ENCODE measurements at regions not wholly inside any gene's neighbourhood (a gene's known extent, or its start where the extent isn't known, plus 50 kb on each side); places are given as distances from the start of the nearest gene placed in this dataset.

DNA sequence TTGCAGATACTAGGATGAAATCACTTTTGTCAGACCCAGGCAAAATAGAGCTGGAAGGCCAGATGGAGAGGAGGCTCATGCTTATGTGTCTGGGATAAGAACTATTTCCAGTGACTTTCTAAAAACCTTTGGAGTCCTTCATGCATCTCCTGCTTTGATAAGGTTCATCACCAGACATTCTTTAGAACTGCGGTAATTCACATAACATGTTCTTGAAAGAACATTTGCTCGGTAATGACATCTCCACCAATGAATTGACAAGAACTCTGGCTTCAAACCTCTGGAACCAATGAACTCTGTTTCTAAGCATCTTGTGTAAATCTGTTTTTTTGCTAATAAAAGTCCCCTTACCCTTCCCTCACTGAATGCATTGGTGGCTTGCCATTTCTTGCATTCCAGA is 112.0 kb upstream of the KL start:
- DNase-seq (ENCODE audit: low spot score): no peak
- intact Hi-C loops (cut with DNase I): no loop called here

DNA sequence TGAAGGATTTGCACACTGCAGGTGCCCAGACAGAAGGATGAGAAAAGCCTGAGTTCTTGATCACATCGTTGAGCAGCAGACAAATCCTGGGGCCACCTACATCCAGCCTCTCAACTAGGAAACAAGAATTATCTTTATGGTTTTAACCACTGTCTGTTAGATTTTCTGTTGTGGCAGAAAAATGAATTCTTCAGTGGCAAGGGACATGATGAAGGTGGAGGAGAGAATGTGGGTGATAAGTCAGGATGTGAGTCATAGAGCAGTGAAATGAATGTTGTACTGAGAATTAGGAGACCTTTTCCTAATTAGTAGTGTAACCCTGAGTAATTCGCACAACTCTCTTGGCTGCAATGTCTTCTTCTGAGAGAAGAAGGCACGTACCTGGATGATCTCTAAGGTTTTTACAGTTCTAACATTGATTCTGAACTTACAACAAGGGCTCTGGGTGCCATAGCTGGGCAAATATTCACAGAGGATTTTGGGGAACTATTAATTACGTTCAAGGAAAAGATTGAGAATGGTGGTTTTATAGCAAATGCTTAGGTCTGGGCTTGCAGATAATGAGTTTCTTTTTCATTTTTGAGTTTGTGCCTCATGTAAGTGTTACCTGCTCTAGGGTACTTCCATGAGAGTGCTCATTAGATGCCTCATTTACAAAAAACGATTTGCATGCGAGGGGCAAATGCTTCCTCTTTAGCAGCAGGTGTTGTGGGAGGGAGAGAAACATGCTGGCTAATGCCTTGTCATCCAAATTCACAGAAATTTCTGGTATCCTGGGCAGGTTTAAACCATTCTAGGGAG is 111.0 kb upstream of the KL start:
- DNase-seq (ENCODE audit: low spot score): no peak
- intact Hi-C loops (cut with DNase I): no loop called here

DNA sequence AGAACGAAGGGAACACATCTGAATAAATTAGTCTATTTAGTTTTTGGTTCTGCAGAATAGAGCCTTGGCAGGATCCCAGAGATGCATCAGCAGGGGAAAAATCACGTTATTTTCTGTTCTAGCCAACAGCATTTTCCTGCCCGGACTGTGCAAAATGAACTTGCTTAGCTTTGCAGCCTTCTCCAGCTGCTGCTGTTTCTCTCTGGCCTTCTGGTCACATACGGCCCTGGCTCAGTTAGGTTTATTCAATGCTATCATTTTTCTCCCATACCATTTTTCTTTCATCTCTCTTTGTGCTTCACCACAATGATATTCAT is 110.4 kb upstream of the KL start:
- DNase-seq (ENCODE audit: low spot score): no peak

DNA sequence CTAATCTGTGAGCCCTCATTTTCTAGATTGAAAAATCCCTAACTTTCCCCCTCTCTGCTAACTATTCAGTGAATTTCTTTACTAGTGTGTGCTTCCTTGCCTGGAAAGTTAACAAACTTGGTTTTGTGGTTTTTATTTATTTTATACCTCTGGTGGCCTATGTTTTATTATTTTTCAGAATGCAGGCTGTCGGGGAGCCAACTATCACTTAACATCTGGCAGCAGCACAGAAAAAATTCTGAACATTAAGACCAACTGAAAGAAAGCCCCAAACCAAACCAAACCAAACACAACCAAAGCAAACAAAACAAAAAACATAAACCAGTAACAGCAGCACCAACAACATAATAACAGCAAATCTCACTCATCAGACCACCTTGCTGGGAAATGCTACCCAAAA is 109.0 kb upstream of the KL start:
- DNase-seq (ENCODE audit: low spot score): no peak
- intact Hi-C loops (cut with DNase I): no loop called here

More for the DNA sequence above, 110.4 kb upstream of the KL start:
- intact Hi-C loops (cut with DNase I): no loop called here

DNA sequence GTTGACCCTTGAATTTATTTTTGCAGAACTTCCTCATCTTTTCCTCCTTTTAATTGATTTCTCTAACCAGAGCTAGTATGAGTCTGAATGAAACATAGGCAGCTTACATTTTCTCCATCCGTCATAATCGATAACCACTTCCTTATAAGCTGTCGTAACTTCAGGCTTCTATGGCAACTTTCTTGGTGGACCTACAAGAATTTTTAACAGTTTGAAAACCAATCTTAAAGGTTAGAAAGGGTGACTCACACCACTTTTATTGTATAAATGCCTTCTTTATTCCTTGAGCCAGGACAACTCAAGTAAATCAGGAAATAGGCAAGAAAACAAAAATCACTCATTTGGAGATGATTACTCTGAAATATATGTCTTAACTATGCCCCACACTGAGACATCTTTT is 105.7 kb upstream of the KL start:
- no peak for DNase-seq (ENCODE audit: low spot score)
- intact Hi-C loops (cut with DNase I): no loop called here

DNA sequence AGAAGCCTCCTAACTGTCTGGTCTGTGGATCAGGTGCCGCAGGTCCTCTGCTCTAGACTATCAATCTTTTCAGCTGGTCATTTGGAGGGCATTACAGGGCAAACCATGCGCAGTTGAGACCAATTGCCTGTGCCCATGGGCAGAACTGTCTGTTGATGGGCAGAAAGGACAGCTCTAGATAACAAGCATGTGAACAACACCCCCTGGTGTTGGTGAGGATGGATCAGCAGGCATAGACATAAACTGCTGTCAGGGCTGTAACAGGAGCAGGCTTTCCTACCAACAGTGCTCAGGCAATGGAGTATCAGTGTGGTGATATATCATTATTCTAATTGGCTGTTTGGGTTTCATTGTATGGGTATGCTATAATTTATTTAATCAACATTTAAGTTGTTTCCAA is 104.7 kb upstream of the KL start:
- intact Hi-C loops (cut with DNase I): no loop called here
- DNase-seq (ENCODE audit: low spot score): no peak

DNA sequence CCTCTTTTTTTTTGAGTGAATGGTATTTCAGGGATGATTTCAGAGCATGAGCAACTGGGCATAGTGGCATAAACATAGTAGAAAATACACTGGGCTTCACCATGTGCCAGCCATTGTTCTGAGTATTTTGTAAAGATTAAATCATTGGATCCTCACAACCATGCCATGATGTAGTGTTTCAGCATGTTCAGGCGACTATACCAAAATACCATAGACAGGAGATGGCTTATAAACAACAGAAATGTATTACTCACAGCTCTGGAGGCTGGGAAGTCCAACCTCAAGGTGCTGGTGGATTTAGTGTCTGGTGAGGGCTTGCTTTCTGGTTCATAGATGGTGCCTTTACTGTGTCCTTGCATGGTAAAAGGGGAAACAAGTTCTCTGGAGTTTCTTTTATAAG is 101.5 kb upstream of the KL start:
- intact Hi-C loops (cut with DNase I): no loop called here
- DNase-seq (ENCODE audit: low spot score): no peak

DNA sequence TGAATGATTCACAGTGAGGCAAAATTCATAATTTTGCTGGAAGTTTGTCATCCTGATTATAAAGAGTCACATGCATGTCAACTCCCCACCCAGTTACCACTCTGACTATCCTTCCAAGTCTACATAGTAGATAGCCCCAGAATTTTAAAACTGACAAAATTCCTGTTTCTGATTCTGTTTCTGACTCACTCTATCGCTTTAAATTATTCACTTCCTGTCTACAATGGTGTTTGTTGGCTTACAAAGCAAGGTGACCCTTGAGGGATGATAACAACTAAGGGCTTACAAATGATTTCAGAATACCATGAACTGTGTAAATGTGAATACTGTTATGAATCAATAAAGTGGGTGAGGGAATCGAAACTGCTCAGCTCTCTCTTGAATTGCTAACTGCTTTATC is 98.7 kb upstream of the KL start:
- intact Hi-C loops (cut with DNase I): no loop called here
- DNase-seq (ENCODE audit: low spot score): no peak

DNA sequence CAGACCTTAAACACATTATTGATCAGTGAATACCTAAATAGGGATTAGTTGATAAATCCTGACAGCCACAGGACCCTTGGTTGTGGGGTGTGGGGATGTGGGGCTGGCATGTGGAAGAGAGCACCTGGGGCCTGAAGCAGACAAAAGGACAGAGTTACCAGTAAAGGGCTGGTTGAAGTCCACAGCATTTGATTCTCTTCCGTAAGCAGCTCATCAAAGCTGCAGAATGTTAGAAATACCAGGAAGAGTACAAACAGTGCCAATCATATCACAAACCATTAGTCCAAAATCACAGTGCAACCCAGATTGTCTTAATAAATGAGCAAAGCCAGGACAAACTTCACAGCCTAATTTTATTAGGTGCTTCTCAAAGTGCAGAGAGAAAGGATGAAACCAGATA is 92.5 kb upstream of the KL start:
- intact Hi-C loops (cut with DNase I): no loop called here
- DNase-seq (ENCODE audit: low spot score): no peak

DNA sequence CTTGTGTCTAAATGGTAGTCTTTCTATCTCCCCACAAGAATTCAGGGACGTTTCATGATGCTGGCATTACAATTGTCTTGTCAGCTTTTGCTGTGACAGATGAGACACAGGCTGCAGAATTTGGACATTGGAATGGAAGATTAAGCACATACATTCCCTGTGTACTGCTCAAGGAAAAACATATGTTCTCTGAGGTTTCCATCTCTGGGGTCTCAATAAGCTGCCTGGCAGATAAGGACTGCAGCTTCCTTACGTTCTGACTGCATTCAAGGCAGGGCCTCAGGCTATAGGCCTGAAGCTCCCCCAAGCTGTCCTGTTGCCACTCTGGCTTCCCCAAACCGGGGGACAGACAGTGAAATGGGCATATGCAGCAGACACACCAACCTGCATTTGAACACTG is 91.3 kb upstream of the KL start:
- intact Hi-C loops (cut with DNase I): no loop called here
- DNase-seq (ENCODE audit: low spot score): no peak

DNA sequence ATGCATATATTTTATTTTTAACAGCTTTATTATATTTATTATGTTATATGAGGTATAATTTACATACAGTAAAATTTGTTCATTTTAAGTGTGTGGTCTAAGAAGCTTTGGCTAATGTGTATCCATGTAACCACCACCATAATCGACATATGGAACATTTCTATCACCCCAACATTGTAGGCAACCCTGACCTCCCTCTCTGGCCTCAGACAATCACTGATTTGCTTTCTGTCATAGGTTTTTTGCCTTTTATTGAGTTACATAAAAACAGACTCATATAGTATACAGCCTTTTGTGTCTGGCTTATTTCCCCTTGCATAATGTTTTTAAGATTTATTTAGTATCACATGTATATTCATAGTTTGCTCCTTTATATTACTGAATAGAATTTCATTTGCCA is 90.7 kb upstream of the KL start:
- intact Hi-C loops (cut with DNase I): no loop called here
- DNase-seq (ENCODE audit: low spot score): no peak

DNA sequence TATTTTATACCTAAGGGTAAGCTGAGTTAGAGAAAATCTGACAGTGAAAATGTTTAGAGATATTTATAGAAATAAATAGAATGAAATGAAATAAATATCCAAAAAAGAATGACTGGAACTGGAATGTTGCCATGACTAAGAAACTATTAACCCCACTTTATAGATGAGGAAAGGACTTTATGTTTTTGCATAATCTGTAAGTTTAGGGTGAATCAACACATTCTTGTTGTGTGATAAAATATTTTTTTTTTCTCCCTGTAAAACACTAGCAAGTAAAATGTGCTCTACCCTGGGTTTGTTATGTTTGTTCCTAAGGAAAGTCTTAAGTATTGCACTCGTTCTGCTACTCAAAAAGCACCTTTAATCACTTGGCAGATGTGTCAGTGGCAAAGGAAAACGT is 83.8 kb upstream of the KL start:
- intact Hi-C loops (cut with DNase I): no loop called here
- no peak for DNase-seq (ENCODE audit: low spot score)

DNA sequence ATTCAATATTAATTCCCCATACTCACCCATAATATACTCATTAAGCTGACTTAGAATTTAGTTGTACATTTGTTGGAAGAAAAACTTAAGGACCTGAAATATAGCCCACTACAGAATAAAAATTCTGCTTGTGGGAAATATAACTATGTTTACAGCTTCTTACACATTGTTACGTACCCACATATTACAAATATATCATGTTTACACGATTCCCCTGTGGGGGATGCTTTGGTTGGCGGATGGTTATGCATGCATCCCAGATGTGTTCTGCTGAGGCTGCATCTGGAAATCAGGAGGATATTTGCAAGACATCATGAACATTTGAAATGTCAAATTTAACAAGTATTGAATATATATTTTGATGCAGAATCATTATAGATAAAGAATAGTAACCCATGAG is 79.5 kb upstream of the KL start:
- DNase-seq (ENCODE audit: low spot score): no peak
- intact Hi-C loops (cut with DNase I): no loop called here

DNA sequence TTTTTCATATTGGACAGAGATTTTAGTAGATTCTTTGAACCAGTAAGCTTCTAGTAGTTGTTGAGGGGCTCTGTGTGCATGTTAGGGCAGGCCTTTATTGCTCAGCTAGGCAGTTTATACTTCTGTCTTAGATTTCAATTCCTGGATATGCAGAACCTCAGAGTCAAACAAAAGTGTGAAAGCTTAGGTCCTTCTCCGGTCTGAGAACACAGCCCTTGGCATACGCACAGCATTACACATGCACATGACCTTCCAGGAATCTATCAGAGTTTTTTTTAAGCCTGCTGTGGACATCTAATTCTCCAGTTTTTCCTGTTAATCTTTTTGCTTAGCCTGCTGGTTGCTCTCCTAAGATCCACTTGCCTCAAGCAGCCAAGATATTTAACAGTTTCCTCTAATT is 77.9 kb upstream of the KL start:
- no peak for DNase-seq (ENCODE audit: low spot score)
- intact Hi-C loops (cut with DNase I): no loop called here

DNA sequence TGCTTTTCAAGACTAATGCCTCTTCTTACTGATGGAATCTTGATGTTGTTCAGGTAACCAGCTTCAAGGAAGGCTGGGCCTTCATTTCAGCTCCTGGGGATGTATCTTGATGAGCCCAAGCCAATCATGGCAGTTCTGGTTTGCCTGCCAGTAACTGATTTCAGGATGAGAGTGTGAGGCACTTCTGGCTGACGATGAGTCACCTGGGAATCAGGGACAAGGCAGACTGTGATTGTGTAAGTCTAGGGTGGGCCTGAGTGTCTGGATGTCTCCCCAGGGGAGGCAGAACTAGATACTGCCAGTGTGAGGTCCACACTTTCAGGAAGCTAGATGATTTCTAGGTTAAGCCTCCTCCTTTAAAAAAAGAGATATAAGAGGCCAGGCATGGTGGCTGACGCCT is 77.3 kb upstream of the KL start:
- intact Hi-C loops (cut with DNase I): no loop called here
- DNase-seq (ENCODE audit: low spot score): no peak

DNA sequence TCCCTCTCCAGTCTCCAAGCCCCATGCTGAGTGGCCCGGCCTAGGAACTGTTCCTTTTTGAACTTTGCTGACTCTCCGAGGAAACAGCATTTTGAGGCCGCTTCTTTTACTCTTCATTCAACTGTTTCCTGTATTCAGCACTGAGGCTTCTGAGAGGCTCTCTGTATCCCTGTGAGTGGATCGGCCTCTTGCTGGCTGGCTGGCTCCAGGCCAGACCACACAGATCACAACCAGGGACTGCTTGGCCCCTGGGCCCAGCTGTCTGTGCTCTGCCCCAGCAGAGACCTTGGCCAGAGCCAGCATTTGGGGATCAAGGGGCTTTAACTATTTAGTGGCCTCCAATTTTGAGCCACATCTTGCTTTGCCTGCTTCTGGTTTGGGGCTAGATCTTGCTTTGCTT is 75.6 kb upstream of the KL start:
- intact Hi-C loops (cut with DNase I): no loop called here
- no peak for DNase-seq (ENCODE audit: low spot score)

DNA sequence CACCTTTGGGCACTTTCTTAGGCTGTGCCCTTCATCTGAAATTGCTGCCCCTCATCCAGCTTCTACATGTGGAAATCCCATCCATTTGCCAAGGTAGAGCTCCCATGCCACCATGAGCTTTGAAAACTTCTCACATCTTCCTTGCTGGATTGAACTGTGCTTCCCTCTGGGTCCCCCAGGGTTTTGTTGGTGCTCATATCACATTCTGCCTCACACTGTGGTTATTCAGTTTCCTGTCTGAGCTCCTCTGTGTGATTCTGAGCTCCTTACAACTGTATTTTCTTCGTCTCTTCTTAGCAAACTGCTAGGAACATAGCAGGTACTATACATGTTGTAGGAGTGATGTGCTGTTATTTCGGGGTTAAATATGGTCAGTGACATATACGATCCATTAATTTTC is 74.9 kb upstream of the KL start:
- intact Hi-C loops (cut with DNase I): no loop called here
- no peak for DNase-seq (ENCODE audit: low spot score)

DNA sequence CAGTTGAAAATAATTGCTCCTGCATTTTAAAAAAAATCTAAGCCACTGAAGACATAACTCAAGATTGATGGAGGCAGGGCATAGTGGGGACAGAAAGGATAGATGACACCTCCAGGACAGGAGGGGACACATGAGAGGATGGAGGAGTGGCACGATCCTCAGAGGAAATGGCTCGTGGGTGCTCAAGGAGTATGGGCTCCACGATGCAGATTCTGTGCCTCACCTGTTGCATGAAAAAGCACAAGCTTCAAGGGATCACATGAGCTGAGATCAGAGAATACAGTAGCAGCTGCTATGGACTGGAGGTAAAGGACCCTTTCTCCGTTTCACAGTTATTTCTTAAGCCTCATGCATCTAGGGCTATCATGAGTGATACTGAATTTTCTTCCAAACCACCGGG is 69.7 kb upstream of the KL start:
- intact Hi-C loops (cut with DNase I): no loop called here
- DNase-seq (ENCODE audit: low spot score): no peak

DNA sequence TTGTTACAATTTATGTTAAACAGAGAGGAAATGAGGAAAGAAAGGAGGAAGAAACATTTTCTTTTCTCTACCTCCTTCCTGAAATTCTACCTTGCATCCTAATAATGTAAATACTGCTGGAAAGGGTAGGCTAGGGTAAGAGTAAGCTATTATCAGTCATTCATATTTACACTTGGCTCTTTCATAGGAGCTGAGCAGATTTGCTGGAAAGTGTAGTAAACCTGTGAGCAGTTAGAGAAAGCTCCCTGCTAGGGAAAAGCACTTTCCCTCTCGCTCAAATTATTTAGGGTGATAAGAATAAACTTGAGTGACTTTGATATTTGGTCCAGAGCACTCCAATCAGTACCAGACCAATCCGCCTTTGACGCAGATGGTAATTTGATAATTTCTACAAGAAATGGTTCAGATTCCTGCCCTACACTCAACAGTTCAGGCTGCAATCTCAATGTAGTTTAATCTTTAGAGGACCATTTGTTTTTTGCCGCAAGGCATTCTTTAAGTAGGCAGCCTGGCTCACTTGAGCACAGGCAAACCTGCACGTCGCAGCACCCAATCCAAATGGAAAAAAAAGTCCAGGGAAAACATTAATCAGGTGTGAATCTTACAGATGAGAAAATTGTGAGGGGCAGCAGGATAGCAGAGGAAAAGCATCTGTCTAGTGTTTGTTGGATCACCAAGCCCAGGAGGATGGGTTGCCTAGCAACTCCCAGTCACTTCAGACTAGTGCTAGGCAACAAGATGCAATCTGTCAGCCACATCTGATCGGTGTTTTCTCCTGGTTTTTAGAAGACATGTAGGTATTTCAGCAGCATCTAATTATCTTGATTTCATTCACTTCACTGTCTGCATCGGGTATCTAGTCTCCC is 68.6 kb upstream of the KL start:
- intact Hi-C loops (cut with DNase I): no loop called here

DNA sequence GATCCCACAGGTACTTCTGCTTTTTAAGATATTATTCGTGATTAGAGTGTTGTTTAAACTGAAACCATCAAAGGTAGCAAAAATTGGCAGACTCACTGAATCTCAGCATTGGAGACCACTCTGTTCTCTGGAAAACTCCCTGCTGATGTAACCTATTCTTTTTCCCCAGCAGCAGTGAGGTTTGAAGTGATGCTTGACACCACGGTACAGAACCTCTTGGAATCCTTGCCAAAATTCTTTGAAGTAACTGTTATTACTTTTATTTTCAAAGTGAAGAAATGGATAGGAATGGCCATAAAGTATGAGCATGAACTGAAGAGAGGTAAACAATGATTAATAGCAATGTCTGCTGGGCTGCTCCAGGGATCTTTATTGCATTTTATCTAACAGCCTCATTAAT is 66.4 kb upstream of the KL start:
- intact Hi-C loops (cut with DNase I): no loop called here
- no peak for DNase-seq (ENCODE audit: low spot score)

More for the DNA sequence above, 68.6 kb upstream of the KL start:
- DNase-seq (ENCODE audit: low spot score): no peak

DNA sequence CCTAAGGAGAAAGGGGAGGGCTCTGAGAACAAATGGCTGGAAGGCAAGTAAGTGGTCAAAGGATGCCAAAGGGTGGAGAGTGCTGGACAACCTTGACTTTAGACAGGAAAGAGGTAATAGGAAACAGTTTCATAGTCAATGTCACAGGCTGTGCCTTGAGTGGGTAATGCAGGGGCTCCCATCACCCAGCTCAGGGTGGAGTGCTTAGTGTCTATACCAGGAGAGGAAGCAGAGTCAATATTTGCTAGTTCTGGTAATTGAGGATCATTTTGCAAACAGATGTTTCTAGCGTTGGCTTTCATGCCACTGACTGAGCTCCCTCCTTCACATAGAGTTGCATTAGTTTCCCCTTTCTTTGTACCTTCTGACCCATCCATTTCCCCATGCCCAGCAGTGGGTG is 64.6 kb upstream of the KL start:
- no peak for DNase-seq (ENCODE audit: low spot score)
- intact Hi-C loops (cut with DNase I): no loop called here

Data from cardiac septum (tissue), 1 donor.